ENCODE measurements at regions not wholly inside any gene's neighbourhood (a gene's known extent, or its start where the extent isn't known, plus 50 kb on each side); places are given as distances from the start of the nearest gene placed in this dataset.

DNA sequence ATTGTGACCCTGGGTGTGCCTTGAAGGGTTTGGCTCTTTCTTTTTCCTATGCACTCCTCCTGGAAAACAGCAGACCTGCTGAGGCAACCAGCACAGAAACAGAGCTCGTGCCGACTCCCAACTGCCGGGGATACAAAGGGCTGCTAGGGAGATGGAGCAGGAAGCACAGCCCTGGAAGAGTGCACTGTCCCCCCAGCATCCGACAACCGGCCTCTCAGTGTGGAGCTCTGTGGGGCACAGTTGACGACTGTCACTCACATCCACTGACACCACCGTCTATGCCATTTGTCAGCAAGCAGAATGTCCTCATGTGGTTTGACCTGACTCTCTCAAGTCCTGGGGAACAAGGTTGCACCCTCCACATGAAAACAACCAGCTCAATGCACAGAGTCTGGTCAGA lies 290.4 kb downstream of the TNS1 start:
- TF ChIP-seq, protein P1, sequence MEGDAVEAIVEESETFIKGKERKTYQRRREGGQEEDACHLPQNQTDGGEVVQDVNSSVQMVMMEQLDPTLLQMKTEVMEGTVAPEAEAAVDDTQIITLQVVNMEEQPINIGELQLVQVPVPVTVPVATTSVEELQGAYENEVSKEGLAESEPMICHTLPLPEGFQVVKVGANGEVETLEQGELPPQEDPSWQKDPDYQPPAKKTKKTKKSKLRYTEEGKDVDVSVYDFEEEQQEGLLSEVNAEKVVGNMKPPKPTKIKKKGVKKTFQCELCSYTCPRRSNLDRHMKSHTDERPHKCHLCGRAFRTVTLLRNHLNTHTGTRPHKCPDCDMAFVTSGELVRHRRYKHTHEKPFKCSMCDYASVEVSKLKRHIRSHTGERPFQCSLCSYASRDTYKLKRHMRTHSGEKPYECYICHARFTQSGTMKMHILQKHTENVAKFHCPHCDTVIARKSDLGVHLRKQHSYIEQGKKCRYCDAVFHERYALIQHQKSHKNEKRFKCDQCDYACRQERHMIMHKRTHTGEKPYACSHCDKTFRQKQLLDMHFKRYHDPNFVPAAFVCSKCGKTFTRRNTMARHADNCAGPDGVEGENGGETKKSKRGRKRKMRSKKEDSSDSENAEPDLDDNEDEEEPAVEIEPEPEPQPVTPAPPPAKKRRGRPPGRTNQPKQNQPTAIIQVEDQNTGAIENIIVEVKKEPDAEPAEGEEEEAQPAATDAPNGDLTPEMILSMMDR (IDR thresholded peaks at IDR 0.05) = no peak
- no peak for TF ChIP-seq POLR2A (IDR thresholded peaks at IDR 0.05)
- H3K4me1 ChIP-seq = peaks cover 0 to 3% (median 0%) of the 10 kb centered on the region in 4 donors
- DNase-seq (peak in 1 of 3 donors; percentile 26), ATAC-seq (no peak)
- H3K4me3 ChIP-seq = no peak overlapping the region
- no peaks in the 10 kb centered on the region for H3K36me3 ChIP-seq
- no peaks in the 10 kb centered on the region for H3K9me3 ChIP-seq
- intact Hi-C loops (cut with DNase I) = loop anchor here in 1 of 2 donors (5.0 to 10.0 kb wide), 2 partner anchors 60 to 1038 kb away; no protein-coding TSS in a partner anchor
- no peak overlapping the region for H3K27ac ChIP-seq
- no CpG with 5 or more reads among the region's 7 CpGs for WGBS (ENCODE audit: insufficient coverage, low coverage, low lambda C conversion rate, missing lambda C conversion rate)
- no peaks in the 10 kb centered on the region for H3K27me3 ChIP-seq

DNA sequence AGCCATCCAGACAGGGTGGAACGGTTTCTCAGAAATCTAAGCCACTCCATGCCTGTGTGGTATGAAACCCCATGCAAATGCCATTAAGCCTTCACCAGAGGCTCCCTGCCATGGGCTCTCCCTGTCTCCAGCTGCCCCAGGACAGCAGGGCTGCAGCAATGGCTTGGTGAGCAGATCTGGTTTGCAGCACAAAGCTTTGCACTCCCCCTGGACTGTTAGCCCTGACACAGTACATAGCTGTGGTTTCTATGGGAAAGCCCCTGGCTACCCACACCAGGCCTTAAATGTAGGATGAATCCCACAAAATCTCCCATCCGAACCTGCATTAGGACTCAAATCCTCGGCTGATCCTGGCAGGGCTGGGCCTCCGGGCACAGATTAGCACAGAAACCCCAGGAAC lies 291.6 kb downstream of the TNS1 start:
- Histone ChIP-seq H3K9me3 (no peaks in the 10 kb centered on the region), H3K27me3 (no peaks in the 10 kb centered on the region), H3K4me3 (no peak overlapping the region), H3K36me3 (no peaks in the 10 kb centered on the region), H3K27ac (no peak overlapping the region), H3K4me1 (peaks cover 0 to 3% (median 0%) of the 10 kb centered on the region in 4 donors)
- intact Hi-C loops (cut with DNase I) = loop anchor here in 1 of 2 donors (5.0 to 10.0 kb wide), 2 partner anchors 59 to 1036 kb away; no protein-coding TSS in a partner anchor
- TF ChIP-seq POLR2A (IDR thresholded peaks at IDR 0.05) = no peak
- TF ChIP-seq, protein P1 (IDR thresholded peaks at IDR 0.05) = no peak
- WGBS (ENCODE audit: insufficient coverage, low coverage, low lambda C conversion rate, missing lambda C conversion rate) = 74% methylated on average over 3 of the region's 4 CpGs
- ATAC-seq (no peak), DNase-seq (no peak)

DNA sequence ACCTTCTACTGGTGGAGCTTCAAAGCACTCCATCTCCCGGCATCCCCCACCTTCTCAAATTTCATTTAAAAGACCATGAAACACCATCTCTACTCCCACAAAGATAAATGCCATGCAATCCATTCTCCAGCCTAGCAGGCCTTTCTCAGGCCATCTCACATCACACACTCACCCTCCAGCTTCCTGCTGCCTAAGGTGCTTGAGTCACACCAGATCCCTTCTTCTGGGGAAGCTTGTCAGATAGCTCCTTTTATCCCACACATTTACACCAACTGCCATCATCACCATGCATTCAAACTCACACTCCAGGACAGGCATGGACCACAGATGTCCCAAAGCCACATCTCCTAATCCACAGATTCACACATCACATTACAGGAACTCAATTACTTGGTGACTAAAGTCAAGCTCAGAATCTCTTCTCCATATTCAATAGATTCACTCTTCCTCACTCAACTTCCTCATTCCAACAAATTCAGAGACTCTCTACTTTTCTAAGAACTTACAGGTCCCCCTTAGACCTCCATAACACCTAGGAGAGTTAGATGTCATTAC lies 292.5 kb downstream of the TNS1 start:
- Histone ChIP-seq H3K4me1 (peaks cover 0 to 3% (median 0%) of the 10 kb centered on the region in 4 donors), H3K9me3 (no peaks in the 10 kb centered on the region), H3K4me3 (no peak overlapping the region), H3K36me3 (no peaks in the 10 kb centered on the region), H3K27me3 (no peaks in the 10 kb centered on the region), H3K27ac (no peak overlapping the region)
- no peak for ATAC-seq
- intact Hi-C loops (cut with DNase I) = loop anchor here in 1 of 2 donors (5.0 to 10.0 kb wide), 2 partner anchors 58 to 1035 kb away; no protein-coding TSS in a partner anchor
- no peak for DNase-seq
- 69% methylated on average over 1 of the region's 1 CpG for WGBS (ENCODE audit: insufficient coverage, low coverage, low lambda C conversion rate, missing lambda C conversion rate)
- TF ChIP-seq, protein P1 (IDR thresholded peaks at IDR 0.05) = no peak
- TF ChIP-seq POLR2A (IDR thresholded peaks at IDR 0.05) = no peak

DNA sequence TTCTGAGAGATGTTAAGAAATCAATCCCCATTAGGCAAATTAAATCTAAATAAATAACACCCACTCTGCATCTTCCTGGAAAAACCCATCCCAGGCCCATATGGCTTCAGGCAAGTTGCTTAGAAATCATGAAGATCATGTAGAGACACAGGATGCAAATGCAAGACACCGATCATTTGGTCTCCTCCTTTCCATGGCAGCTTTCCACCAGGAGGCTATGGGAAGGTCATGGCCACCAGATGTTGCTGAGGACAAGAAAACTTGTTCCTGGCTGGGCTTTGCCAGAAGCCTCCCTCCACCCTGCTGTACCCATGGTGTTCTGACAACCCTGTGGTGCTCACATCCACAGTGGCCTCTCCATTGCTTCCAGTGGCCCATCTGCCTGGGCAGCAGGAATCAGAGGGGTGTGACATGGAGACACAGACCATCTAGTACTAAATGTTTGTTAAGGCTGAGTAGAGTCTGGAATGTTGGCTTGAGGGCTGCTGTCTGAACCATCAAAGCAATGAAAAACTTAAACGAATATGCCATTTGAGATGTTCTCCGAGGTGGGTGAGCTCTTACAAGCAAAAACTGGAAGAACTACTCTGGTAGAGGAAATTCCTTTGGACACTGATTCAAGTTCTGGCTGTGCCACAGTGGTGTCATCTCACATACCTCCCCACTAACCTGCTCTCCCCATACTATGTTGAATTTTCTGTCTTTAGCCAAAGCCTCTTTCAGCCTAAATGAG lies 293.2 kb downstream of the TNS1 start:
- WGBS (ENCODE audit: insufficient coverage, low coverage, low lambda C conversion rate, missing lambda C conversion rate) = 100% methylated on average over 1 of the region's 3 CpGs
- intact Hi-C loops (cut with DNase I) = loop anchor here in 1 of 2 donors (5.0 to 10.0 kb wide), 2 partner anchors 57 to 1035 kb away; no protein-coding TSS in a partner anchor
- H3K27me3 ChIP-seq = no peaks in the 10 kb centered on the region
- H3K9me3 ChIP-seq = no peaks in the 10 kb centered on the region
- no peak for TF ChIP-seq POLR2A (IDR thresholded peaks at IDR 0.05)
- TF ChIP-seq, protein P1 (IDR thresholded peaks at IDR 0.05) = no peak
- no peak for DNase-seq
- ATAC-seq = no peak
- H3K4me3 ChIP-seq = no peak overlapping the region
- peaks cover 0 to 3% (median 0%) of the 10 kb centered on the region in 4 donors for H3K4me1 ChIP-seq
- H3K36me3 ChIP-seq = no peaks in the 10 kb centered on the region
- H3K27ac ChIP-seq = no peak overlapping the region
